ENCODE measurements at regions not wholly inside any gene's neighbourhood (a gene's known extent, or its start where the extent isn't known, plus 50 kb on each side); places are given as distances from the start of the nearest gene placed in this dataset.

DNA sequence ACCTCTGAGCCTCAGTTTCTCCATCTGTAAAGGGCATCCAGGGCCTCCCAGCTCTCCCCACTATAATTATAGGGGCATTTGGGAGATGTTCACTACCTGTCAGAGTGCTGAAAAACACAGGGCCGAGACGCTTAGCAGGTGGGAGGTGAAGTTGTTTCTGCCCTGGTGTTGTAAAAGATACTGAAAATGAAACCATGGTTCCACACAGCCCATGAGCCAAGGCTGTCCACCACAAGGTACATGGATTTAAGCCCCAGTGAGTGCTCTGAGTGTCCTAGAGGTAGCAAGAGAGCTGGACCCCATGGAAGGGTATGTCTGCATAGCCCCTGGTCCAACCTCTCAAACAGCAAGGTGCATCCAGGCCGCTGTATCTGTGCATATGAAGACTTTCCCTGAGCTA lies 137.5 kb downstream of the C5orf15 start:
- no peak for DNase-seq (ENCODE audit: low read depth in 2 of 2)

DNA sequence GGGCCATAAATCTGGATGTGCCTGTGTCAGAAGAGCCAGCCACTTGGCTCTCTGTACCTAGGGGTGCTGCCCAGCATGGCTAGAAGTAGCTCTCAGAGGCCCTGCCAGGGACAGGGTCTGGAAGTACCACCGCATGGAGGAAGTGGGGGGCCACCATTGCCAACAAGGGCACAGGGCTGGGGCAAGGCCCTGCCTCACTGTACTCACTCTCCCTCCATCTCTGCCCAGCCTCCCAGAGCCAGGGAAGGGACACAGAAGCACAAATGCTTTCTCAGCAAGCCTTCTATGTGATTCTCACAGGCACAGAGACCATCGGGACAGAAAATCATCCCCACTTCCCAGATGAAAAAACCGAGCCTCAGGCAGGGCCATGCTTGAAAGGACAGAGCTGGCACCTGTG lies 138.1 kb downstream of the C5orf15 start:
- no peak for DNase-seq (ENCODE audit: low read depth in 2 of 2)

DNA sequence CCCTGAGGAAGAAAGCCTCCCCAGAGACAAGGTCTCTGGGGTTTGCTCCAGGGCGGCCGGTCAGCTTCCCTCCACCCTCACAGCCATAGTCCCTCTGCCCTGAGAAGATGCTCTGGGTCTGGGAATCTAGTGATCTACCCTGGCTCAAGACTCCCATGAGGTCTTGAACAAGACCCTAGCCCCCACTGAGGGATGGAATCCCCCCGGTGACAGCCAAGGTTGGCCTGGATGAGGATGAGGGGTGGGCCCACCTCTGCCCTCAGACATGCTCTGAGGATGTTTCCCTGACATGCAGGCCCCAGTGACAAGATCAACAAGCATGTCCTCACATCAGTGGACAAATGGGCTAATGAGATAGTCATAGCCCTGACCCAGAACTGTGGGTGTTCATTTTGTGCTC lies 138.6 kb downstream of the C5orf15 start:
- DNase-seq (ENCODE audit: low read depth in 2 of 2), result no peak

DNA sequence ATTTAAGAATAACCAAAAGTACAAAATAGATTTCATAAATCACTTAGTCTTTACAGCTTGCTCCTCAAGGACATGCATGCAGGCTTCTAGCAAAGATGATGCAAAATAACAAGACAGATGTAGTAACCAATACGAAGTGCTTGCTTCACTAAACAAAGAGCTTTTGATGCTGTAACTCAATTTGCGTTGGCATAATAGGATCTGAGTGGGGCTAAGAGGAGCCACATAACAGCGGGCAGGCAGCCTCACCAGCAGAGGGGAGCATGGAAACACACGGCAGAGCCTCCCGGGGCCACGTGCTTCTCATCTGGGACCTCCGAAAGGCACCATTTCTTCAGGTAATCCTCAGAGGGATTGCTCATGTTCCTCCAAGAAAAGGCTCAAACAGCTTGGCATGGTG lies 139.7 kb downstream of the C5orf15 start:
- no peak for DNase-seq (ENCODE audit: low read depth in 2 of 2)

DNA sequence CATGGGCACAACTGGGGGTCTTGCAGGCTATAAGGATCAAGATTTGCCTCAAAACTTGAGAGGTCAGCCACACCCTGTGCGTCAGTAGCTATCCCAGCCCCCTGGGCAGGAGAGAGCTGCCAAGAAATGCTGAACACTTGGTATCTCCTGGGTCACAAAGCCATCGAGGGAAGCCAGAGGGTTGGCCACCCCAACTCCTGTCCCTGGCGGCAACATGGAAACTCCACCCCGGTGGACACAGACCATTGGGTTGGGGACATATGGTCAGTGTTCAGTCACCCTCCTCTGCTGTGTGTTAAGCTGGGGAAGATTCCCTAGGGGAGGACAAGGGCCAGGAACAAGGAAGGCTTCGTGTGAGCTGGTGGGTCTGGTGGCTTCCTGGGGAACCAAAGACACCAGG lies 140.6 kb downstream of the C5orf15 start:
- no peak for DNase-seq (ENCODE audit: low read depth in 2 of 2)

DNA sequence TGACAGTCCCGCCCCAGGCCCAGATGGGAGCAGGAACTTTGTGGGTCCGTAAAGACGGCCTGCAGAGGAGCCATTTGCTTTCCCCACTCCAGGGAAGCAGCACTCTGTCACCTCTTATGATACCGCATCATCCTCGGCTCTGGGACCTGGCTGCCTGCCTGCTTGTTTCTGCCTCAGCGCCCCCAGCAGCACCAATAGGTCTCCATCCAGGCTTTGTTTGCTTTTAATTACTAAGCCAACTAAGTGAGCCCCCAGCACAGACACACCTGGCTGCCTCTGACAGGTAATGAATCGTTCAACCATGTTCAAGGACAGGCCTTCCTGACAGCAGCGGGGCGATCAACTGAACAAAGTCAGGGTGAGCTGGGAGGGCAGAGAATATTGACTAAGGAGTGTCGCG lies 141.4 kb downstream of the C5orf15 start:
- no peak for DNase-seq (ENCODE audit: low read depth in 2 of 2)

DNA sequence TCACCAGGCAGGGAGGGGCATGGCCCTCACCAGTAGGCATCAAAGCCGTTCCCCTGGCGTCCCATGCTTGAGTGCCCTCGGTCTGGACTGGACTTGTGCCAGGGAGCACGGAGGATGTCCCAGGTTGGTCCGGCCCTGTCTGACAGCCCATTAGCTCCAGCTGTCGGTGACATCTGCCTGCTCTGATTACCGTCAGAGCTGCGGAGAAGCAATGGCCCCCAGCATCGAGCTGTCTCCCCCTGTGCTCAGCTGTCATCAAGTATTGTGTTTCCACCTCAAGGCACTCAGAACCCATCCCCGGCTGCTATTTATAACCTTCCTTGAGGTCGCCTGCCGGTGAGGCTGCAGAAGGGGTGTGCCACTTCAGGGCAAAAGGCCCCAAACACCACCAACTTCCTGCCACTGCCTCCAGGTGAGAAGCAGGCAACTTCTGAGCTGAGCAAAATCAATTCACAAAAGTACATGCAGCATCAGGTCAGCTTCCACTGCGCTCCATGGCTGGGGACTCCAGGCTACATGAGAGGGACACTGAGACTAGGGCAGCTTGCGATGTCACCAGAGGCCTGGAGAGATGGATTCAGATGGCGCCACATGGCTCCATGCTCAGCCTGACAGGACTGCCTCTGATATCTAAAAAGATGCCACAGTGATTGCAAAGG lies 142.7 kb downstream of the C5orf15 start:
- no peak for DNase-seq (ENCODE audit: low read depth in 2 of 2)

DNA sequence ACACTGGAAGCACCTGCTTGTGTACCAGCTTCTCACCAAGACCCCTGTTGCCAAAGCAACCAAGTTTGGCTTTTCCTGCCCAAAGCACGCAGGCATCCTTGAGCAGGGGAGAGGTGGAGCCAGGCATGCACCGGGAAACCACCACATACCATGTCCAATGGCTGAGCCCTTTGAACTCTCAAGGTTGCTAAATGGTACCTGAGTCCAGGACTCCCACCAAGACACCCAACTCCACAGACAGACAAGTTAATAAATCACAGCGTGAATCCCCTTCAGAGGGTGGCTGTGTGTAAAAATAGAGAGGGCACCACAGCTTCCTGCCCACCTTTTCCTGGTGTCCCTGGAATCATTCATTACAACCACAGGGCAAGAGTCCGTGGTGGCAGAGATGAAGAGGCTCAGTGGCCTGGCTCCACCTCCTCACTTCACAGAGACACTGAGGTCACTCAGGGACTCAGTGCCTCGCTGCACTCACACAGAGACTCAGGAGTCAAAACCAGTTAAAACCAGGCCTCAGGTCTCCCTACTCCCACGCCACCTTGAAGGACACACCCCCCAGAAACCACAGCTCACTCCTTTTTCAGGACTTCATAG lies 143.7 kb downstream of the C5orf15 start:
- DNase-seq (ENCODE audit: low read depth in 2 of 2), result no peak

DNA sequence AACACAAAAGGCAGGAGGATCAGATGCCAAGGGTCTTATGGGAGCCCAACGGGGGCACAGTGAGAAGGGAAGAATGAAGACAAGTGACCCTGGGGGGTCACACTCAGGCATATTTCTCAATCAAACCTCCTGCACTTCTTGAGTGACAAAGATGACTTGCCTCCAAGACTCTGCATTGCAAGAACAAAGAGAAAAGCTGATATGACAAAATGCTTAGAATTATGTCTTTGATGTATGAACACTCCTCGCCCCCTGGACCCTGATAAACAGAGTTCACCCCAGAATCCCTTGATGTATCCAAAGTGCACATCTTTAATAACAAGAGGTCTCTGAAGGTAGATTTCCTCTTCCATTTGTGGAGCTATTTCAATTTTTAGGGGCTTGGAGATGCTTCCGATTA lies 146.5 kb downstream of the C5orf15 start:
- no peak for DNase-seq (ENCODE audit: low read depth in 2 of 2)

DNA sequence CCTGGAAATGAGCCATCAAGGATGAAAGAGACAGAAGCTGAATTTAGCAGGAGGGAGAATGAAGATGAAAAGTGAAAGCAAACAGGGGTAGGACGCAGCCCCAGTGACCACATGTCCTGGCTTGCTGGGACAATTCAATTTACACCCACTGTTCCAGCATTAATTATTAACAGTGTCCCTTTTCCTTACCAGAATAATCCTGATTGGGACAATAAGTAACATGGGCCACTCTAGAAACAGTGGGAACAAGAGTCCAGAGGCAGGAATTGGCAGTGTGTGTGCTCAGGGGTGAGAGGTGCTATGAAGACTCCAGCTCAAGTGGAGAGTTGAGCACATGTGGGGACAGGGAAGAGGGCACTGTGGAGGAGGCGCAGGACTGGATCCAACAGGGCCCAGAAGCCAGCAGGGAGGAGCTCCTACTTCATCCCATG lies 147.1 kb downstream of the C5orf15 start:
- DNase-seq (ENCODE audit: low read depth in 2 of 2), result no peak

DNA sequence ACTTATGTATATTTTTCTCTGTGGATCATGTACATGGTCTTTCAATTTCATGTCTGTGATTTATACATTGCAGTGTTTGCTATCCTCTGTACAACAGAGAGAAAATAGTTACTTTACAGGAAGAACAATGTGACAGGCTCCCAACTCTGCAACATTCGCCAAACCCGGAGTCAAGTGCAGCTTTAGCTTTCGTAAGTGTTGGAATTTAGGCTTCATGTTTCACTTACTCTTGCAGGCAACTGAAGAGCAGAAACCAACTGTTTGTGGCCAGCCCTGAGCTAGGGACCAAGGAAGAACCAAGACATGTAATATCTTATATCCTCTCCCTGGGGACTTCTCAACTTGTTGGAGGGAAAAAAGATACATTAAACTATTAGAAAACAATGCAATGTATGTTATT lies 147.9 kb downstream of the C5orf15 start:
- DNase-seq (ENCODE audit: low read depth in 2 of 2), result no peak

DNA sequence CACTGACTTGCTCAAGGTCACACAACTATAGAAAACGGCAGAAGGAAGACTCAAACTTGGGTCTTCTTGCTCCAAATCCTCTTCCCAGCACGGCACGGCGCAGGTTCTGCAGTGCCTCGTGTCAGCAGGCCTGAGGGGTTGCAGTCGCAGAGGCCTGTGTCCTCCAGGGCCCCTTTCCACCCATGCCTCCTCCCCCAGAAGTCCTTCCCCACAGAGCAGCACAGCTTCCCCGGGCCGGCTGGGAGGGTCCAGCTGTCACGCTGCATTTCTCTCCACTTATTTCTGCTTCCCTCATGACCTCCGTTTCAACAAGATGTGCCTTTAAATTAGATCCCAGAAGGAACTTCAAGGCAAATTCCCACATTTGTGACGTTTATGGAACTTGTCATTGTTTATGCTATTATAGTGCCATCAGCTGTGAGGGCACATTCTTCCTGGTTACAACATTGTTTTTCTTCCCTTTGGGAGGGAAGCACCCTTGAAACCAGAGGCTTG lies 148.4 kb downstream of the C5orf15 start:
- DNase-seq (ENCODE audit: low read depth in 2 of 2), result no peak

DNA sequence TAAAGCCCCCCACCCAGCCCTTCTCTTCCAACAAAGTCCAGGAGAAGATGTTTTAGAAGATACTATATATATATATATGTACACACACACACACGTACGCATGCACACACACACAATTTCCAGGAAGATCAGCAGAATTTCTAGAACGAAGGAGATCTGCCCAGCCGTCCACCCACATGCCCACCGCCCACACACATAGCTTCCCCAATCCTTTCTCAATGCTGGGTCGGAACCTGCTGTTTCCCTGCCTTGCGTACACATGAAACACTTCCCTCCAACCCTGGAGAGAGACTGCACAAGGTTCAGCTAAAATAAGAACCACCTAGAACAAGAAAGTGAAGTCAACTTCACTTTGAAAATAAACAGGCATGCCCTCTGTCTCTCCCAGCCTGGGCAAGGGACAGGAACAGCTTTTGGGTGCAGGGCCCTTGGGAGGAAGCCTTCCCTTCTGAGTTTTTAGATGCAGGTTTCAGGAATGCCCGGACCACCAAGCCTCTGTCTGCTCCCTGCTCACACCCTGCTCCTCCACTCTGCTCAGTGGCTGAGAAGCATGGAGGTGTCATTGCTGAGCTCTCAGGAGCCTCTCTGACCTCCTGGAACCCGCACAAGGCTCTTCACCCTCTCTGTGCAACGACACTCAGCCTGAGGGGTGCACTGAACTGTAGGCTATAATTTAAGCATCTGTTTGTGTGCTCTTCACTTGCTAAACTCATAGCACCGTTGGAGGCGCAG lies 149.4 kb downstream of the C5orf15 start:
- no peak for DNase-seq (ENCODE audit: low read depth in 2 of 2)

DNA sequence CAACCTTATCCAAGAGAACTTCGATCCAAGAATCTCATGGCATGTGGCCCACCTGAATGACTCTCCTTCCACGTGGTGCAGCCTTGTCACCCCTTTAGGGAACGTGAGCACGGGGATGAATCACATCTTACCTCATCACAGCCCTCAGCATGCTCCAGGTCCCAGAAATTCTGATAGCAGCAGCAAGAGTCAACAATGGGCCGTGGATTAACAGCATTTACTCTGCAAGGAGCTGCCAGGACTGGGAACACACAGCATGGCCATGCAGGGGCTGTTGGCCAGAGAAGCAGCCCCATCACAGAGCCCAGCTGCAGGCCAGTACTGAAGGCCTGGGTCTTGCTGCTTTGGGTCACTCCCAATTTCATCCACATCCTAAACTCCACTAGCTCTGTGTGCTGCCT lies 150.4 kb downstream of the C5orf15 start:
- no peak for DNase-seq (ENCODE audit: low read depth in 2 of 2)

DNA sequence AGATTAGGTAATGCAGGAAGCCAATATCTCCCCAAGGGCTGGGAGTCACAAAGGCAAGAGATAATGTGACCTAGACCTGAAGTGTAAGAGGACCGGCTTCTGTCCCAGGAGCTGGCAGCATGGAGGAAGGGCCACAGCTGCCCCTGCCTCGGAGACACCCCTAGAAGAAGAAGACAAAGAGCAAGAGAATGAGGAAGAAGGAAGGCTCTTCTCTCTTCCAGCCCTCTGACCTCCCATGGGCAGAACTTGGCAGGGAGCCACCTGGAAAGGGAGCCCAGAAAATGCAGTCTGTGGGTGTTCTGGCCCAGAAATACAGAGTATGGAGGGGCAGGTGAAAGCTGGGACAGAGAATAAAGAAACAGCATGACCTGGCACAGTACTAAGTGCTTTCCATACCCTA lies 151.0 kb downstream of the C5orf15 start:
- no peak for DNase-seq (ENCODE audit: low read depth in 2 of 2)

DNA sequence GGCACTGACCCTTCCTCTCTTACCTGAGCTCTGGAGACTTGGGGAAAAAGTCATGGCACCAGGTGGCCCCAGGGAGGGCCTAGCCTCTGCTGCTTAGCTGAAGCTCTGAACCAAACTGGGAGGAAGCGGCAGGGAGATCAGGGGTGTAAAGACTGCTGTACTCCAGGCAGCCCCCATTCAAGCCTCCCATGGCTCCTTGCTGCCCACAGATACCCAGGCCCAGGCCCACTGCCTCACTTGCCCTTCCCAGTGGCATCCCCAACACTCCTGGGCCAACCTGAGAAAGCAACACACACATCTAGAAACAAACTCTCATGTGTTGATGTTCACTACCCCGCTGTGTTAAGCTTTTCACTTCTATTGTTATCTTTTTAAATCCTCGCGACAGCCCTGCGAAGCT lies 151.6 kb downstream of the C5orf15 start:
- no peak for DNase-seq (ENCODE audit: low read depth in 2 of 2)

DNA sequence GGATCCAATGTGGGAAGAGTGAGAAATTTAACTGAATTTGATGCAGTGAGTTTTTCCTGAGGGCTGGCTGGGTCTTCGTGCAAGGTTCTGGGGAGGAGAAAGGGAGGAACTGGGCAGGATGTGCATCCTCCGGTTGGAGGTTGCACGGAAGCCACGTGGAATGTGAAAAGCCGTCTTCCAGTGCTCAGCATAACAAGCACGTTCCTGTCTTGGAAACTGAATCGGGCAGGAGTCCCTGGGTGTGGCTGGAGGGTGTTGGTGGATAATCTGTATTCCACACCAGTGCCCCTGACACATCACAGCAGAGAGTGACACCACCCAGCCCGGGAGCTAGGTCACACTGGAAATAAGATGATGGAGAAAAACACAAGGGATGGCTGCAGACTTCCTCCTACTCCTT lies 154.3 kb downstream of the C5orf15 start:
- DNase-seq (ENCODE audit: low read depth in 2 of 2), result no peak

DNA sequence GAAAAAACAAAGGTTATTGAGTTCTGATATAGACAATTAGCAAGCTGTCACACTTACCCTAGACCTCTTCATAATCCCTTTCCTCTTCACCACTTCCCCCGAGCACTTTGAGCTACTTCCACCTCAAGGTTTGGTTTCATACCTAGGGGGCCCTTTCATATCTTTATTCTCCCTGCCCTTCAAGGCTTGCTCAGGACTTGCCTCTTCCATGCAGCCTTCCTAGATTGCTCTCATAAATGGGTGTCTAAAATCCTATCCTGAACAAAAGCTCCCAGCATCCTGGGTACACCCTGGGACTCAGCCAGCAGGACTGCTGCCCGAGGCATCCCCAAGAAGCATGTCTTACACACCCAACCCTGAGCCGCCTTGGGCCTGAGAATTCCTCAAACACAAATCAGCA lies 157.3 kb downstream of the C5orf15 start:
- DNase-seq (ENCODE audit: low read depth in 2 of 2), result no peak

DNA sequence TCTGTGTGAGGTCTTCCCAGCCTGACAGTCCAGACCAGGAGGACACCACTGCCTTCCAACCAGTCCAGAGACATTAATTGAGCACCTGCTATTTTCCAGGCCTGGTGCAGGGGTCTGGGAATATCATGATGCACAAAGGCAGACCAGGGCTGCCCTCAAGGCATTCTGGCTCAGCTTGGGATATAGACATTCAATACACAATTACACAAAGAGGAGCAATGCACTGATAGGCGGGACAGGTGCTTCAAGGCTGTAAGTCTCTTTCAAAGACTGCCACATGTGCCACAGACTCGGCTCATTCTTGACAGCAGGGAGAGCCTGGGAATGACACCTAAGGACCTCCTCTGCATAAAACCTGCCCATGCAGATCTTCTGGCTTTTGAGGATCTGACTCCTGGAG lies 158.6 kb downstream of the C5orf15 start:
- no peak for DNase-seq (ENCODE audit: low read depth in 2 of 2)

DNA sequence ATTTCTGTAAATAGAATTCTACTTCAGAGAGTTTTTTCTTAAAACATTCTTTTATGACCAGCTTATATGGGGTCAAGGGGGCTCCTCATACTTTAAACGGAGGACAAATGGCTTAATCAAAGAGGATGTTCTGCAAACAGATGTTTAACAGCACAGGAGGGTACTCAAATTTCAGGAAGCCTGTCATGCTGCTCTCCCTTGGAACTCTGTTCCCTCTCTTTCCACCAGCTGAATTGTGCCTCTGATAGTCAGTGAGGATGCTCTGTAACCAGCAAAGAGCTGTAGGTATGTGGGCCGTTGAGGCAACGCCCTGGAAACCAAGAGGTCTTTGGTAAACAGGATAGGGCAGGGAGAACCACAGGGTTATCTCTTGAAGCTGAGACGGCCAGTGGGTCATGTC lies 161.1 kb downstream of the C5orf15 start:
- DNase-seq (ENCODE audit: low read depth in 2 of 2), result no peak

DNA sequence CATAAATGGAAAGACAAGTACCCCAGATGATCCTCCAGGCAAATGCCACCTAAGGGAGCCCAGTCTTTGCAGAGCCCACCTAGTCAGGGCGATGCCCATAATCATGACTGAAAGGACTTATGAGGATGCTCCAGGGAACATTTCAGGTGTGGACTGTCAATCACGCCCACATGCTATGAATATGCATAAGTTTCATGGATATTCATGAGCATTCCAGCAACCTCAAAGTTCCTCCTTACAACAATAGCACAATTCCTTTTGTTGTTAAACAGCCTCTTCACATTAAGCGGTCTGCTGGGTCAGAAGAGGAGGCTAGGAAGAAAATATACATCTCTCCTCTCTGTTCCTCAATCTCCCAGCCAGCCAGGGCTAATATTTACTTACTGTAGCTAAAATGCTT lies 161.6 kb downstream of the C5orf15 start:
- no peak for DNase-seq (ENCODE audit: low read depth in 2 of 2)

DNA sequence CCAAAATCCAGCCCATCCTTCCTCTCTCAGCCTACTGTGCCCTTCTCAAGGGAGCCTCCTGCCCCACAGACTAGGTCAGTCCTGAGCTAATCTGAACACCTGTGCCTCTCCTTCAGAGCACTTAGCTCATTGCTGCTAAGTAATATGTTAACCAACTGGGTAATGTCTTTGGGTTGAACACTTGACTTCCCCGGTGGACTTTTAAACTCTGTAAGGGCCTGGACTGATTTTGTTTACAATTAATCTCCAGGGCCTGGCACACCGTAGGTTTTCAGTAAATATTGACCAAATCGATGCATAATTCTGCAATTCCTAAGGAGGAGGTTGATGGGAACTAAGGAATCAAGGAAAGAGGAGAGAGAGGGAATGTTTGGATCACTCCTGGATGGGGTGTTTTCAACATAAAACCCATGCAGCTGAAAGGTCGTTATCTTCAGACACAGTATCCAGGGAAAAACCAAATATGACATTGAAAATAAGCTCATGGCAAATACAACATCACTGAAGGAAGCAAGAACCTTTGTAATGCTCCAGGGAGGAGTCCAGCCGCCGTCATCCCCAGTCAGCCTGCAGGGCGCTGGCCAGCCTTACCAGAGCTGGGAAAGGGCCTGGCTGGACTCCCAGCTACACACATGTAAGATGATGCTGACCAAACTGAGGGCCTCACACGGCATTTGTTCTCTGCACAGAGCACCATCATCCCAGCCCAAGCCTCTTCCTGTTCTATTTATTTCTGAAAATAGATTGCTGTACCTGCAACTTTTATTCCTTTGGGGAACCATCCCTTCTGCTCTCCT lies 166.3 kb downstream of the C5orf15 start:
- DNase-seq (ENCODE audit: low read depth in 2 of 2), result no peak
